ENCODE measurements at regions not wholly inside any gene's neighbourhood (a gene's known extent, or its start where the extent isn't known, plus 50 kb on each side); places are given as distances from the start of the nearest gene placed in this dataset.

- no peak for TF ChIP-seq RBBP5 (conservative IDR thresholded peaks at IDR 0.05)
- no peak for TF ChIP-seq GATAD2B (conservative IDR thresholded peaks at IDR 0.05; ENCODE audit: low read depth)
- no peak for TF ChIP-seq POLR2AphosphoS5 (IDR thresholded peaks at IDR 0.05; ENCODE audit: low read length)
- TF ChIP-seq HCFC1 (IDR thresholded peaks at IDR 0.05; ENCODE audit: low read length): no peak
- TF ChIP-seq RELA (IDR thresholded peaks at IDR 0.05; ENCODE audit: borderline replicate concordance, partially characterized antibody): no peak
- TF ChIP-seq EZH2 (IDR thresholded peaks at IDR 0.05; ENCODE audit: borderline replicate concordance, control insufficient read depth, low read depth, low read length): no peak
Measured at GRCh38 chr16:59743504-59743903, 1009.4 kb upstream of the GOT2 start (continued).

- H3K27me3 ChIP-seq (replicated peaks in 1 of 2; ENCODE audit: control insufficient read depth in 2 of 2, insufficient read depth in 2 of 2, low read length in 1 of 2): no peaks in the 10 kb centered on the region
- H3K27ac ChIP-seq (ENCODE audit: control insufficient read depth, insufficient read depth): no peak overlapping the region
- no peak for FAIRE-seq
- H3K79me2 ChIP-seq (ENCODE audit: control insufficient read depth, insufficient read depth, low read length): no peaks in the 10 kb centered on the region
- no peaks in the 10 kb centered on the region for H4K20me1 ChIP-seq (ENCODE audit: control insufficient read depth, insufficient read depth)
- H3K4me1 ChIP-seq (ENCODE audit: control insufficient read depth, insufficient read depth, low read length): no peaks in the 10 kb centered on the region
- in situ Hi-C loops (cut with MboI) (no loop called here), intact Hi-C loops (cut with micrococcal nuclease; ENCODE audit: unreplicated experiment) (no loop called here)
- DNase-seq (ENCODE audit: low read depth, low spot score): no peak
- no peak overlapping the region for H3K9ac ChIP-seq (ENCODE audit: control insufficient read depth, insufficient read depth, low read length)
- H3K4me3 ChIP-seq: no peak overlapping the region
- H2AFZ ChIP-seq (ENCODE audit: control insufficient read depth, low read depth, low read length): no peak overlapping the region
- no TSS peak for BruUV-seq (replicated peaks)
- no peak overlapping the region for H3K4me2 ChIP-seq (ENCODE audit: control insufficient read depth, insufficient read depth)
- H3K36me3 ChIP-seq (ENCODE audit: control insufficient read depth in 2 of 2, insufficient read depth in 2 of 2, low read length in 1 of 2): no peaks in the 10 kb centered on the region
- no peaks in the 10 kb centered on the region for H3K9me3 ChIP-seq (replicated peaks; ENCODE audit: control insufficient read depth, insufficient read depth, low read length)
- TF ChIP-seq TAF1 (IDR thresholded peaks at IDR 0.05; ENCODE audit: borderline replicate concordance, low read depth, low read length): no peak
- TF ChIP-seq SUZ12 (IDR thresholded peaks at IDR 0.05; ENCODE audit: unreplicated experiment): no peak
- TF ChIP-seq EZH2 (IDR thresholded peaks at IDR 0.05; ENCODE audit: borderline replicate concordance, control insufficient read depth, low read depth, low read length): no peak
- TF ChIP-seq ZNF24 (IDR thresholded peaks at IDR 0.05): no peak
- TF ChIP-seq RAD21 (IDR thresholded peaks at IDR 0.05; ENCODE audit: insufficient read depth, low read depth, low read length): no peak
- TF ChIP-seq E2F4 (IDR thresholded peaks at IDR 0.05; ENCODE audit: low read depth, low read length): no peak
- no peak for TF ChIP-seq ATF7 (IDR thresholded peaks at IDR 0.05; ENCODE audit: low read depth)
- SMC1A ChIA-PET (ENCODE audit: uncharacterized antibody, unreplicated experiment): no interaction called here
- CTCF ChIA-PET: no interaction called here
- POLR2A ChIA-PET: no interaction called here
- RAD21 ChIA-PET (ENCODE audit: unreplicated experiment): no interaction called here
- ATAC-seq: no peak
Measured at GRCh38 chr16:59740858-59741257, 1006.7 kb upstream of the GOT2 start.
